ENCODE measurements at regions not wholly inside any gene's neighbourhood (a gene's known extent, or its start where the extent isn't known, plus 50 kb on each side); places are given as distances from the start of the nearest gene placed in this dataset.

DNA sequence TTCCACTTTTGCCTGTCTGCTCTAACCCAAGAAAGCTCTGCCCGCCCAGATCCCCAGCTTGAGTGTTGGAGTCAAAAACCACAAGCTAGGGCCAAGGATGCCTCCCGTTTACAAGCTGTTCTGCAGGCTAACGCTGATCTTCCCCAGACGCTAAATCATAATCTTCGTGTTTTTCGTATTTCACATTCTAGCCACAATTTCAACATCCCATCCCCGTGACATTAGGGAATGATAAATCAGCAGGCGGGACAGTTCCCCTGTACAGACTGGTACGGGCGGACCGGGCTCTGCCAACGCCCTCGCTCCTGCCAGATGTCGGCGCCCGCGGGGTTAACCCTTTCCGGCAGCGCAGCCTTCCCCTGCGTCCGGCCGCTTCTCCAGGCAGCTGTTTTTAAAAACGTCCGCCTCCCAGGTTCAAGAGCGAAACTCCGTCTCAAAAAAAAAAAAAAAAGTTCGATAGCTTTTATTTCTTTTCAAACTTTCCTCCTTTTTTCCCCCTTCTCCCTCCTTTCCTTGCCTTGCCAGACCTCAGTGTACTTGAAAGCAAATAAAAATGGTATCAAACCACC is 81.0 kb upstream of the BNC1 start:
- intact Hi-C loops (cut with micrococcal nuclease; ENCODE audit: unreplicated experiment) (no loop called here), in situ Hi-C loops (cut with HindIII; ENCODE audit: extremely low pct_ligation_motif_present, low pct_unique_long_range_greater_than_20kb) (no loop called here)
- DNase-seq (ENCODE audit: low spot score): no peak
- TF ChIP-seq ZNF652 (CRISPR knock-in tag; IDR thresholded peaks at IDR 0.05; ENCODE audit: borderline replicate concordance, low read depth) (peak; percentile 63; the same call in 1 of the 2 replicates), ARID5B (CRISPR knock-in tag; IDR thresholded peaks at IDR 0.05) (no peak)
- ChIA-PET POLR2A (no interaction called here), CTCF (ENCODE audit: low intra/inter-chr PET ratio, low total read pairs) (no interaction called here)
- no peaks in the 10 kb centered on the region for H3K9me3 ChIP-seq (ENCODE audit: low read length)
- H3K4me3 ChIP-seq (replicated peaks in 1 of 3; ENCODE audit: insufficient read depth in 1 of 3, low read depth in 2 of 3, low read length in 3 of 3): no peak overlapping the region
- no TSS peak for BruUV-seq (replicated peaks)
- no peak for ATAC-seq
- H4K20me1 ChIP-seq (ENCODE audit: insufficient read depth, low read length): no peaks in the 10 kb centered on the region
- no peaks in the 10 kb centered on the region for H3K79me2 ChIP-seq (ENCODE audit: insufficient read depth, low read length)
- H3K9ac ChIP-seq (ENCODE audit: insufficient read depth, low read depth, low read length): no peak overlapping the region
- WGBS (ENCODE audit: low lambda C conversion rate): 3% methylated on average over 27 of the region's 27 CpGs
- no peaks in the 10 kb centered on the region for H3K4me1 ChIP-seq (ENCODE audit: insufficient read depth, low read length)
- H3K4me2 ChIP-seq (ENCODE audit: low read depth, low read length): no peak overlapping the region
- no peak for FAIRE-seq
- no peak overlapping the region for H2AFZ ChIP-seq (ENCODE audit: low read length)
- H3K27ac ChIP-seq (ENCODE audit: extremely low read length, insufficient read depth, low read length): no peak overlapping the region
- no peaks in the 10 kb centered on the region for H3K36me3 ChIP-seq (replicated peaks in 1 of 2; ENCODE audit: control insufficient read depth in 1 of 2, insufficient read depth in 2 of 2, low read length in 2 of 2)
- peaks cover 0 to 35% of the 10 kb centered on the region in 2 experiments; a peak in 4 of 5 replicates for H3K27me3 ChIP-seq (ENCODE audit: control insufficient read depth in 1 of 2, insufficient read depth in 2 of 2, low read length in 2 of 2)

DNA sequence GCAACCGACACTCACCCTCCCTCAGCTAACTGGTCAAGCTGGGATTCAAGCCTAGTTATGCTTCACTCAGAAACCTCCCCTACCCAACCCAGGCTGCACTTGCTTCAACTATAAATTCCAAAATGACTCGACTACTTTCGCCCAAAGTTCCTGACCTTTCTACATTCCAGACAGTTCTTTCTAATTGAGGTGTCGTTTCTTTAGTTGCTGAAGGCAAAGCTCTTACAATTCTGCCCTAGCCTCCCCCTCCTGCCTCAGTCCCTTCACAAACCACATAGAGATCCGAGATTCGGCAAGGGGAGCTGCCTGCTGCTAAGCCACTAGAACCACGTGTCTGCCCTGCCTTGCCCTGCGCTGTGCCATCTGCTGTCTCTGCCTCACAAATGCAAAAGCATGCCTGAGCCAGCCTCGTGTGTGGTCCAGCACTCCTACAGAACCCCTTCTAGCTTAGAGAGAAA is 74.7 kb upstream of the SH3GL3 start:
- Histone ChIP-seq H4K20me1 (ENCODE audit: insufficient read depth, low read length) (no peaks in the 10 kb centered on the region), H3K4me3 (replicated peaks in 1 of 3; ENCODE audit: insufficient read depth in 1 of 3, low read depth in 2 of 3, low read length in 3 of 3) (no peak overlapping the region), H3K9ac (ENCODE audit: insufficient read depth, low read depth, low read length) (no peak overlapping the region), H3K27me3 (ENCODE audit: control insufficient read depth in 1 of 2, insufficient read depth in 2 of 2, low read length in 2 of 2) (peaks cover 0 to 29% of the 10 kb centered on the region in 2 experiments; a peak in 3 of 5 replicates), H3K9me3 (ENCODE audit: low read length) (no peaks in the 10 kb centered on the region), H3K27ac (ENCODE audit: extremely low read length, insufficient read depth, low read length) (no peak overlapping the region), H3K4me1 (ENCODE audit: insufficient read depth, low read length) (no peaks in the 10 kb centered on the region), H2AFZ (ENCODE audit: low read length) (no peak overlapping the region), H3K79me2 (ENCODE audit: insufficient read depth, low read length) (no peaks in the 10 kb centered on the region), H3K36me3 (replicated peaks in 1 of 2; ENCODE audit: control insufficient read depth in 1 of 2, insufficient read depth in 2 of 2, low read length in 2 of 2) (no peaks in the 10 kb centered on the region), H3K4me2 (ENCODE audit: low read depth, low read length) (no peak overlapping the region)
- in situ Hi-C loops (cut with HindIII; ENCODE audit: extremely low pct_ligation_motif_present, low pct_unique_long_range_greater_than_20kb) (loop anchor here (10.0 kb wide), 1 partner anchor 118 kb away; no protein-coding TSS in a partner anchor), intact Hi-C loops (cut with micrococcal nuclease; ENCODE audit: unreplicated experiment) (no loop called here)
- ChIA-PET POLR2A (no interaction called here), CTCF (ENCODE audit: low intra/inter-chr PET ratio, low total read pairs) (no interaction called here)
- no peak for DNase-seq (ENCODE audit: low spot score)
- no peak for TF ChIP-seq CENPT (CRISPR knock-in tag; IDR thresholded peaks at IDR 0.05; ENCODE audit: low read depth)
- TF ChIP-seq, protein P1, sequence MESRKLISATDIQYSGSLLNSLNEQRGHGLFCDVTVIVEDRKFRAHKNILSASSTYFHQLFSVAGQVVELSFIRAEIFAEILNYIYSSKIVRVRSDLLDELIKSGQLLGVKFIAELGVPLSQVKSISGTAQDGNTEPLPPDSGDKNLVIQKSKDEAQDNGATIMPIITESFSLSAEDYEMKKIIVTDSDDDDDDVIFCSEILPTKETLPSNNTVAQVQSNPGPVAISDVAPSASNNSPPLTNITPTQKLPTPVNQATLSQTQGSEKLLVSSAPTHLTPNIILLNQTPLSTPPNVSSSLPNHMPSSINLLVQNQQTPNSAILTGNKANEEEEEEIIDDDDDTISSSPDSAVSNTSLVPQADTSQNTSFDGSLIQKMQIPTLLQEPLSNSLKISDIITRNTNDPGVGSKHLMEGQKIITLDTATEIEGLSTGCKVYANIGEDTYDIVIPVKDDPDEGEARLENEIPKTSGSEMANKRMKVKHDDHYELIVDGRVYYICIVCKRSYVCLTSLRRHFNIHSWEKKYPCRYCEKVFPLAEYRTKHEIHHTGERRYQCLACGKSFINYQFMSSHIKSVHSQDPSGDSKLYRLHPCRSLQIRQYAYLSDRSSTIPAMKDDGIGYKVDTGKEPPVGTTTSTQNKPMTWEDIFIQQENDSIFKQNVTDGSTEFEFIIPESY (CRISPR knock-in tag; IDR thresholded peaks at IDR 0.05): no peak
- no peak for TF ChIP-seq ZNF121 (CRISPR knock-in tag; IDR thresholded peaks at IDR 0.05)
- TF ChIP-seq ELF3 (CRISPR knock-in tag; IDR thresholded peaks at IDR 0.05): no peak
- no peak for TF ChIP-seq ZNF891 (CRISPR knock-in tag; IDR thresholded peaks at IDR 0.05)
- TF ChIP-seq ZNF720 (CRISPR knock-in tag; IDR thresholded peaks at IDR 0.05): no peak
- no peak for TF ChIP-seq SMARCC2 (IDR thresholded peaks at IDR 0.05)
- no peak for TF ChIP-seq ZKSCAN8 (CRISPR knock-in tag; IDR thresholded peaks at IDR 0.05; ENCODE audit: borderline replicate concordance)
- no peak for ATAC-seq
- 5% methylated on average over 6 of the region's 9 CpGs for WGBS (ENCODE audit: low lambda C conversion rate)
- BruUV-seq (replicated peaks): no TSS peak
- no peak for FAIRE-seq
